ENCODE measurements at regions not wholly inside any gene's neighbourhood (a gene's known extent, or its start where the extent isn't known, plus 50 kb on each side); places are given as distances from the start of the nearest gene placed in this dataset.

- TF ChIP-seq CTCF (IDR thresholded peaks at IDR 0.05 in 4 of 5, conservative IDR thresholded peaks at IDR 0.05 in 1 of 5) (no peak), POLR2A (IDR thresholded peaks at IDR 0.05) (no peak)
Observed at GRCh38 chr5:136924490-136924889, 559.1 kb upstream of the TRPC7 start.
